HepG2 (cell line): ENCODE measurements at regions not wholly inside any gene's neighbourhood (a gene's known extent, or its start where the extent isn't known, plus 50 kb on each side); places are given as distances from the start of the nearest gene placed in this dataset.

Source experiments
- ATAC-seq: fragments of 200-7000 bp; cut with Tn5 transposase; 3 replicates; pipeline ENCODE4 v1.9.1; 2020; ENCODE audit warnings: mild to moderate bottlenecking, moderate library complexity
- BruUV-seq: library from RNA; stranded (reverse); fragments of 400-500 nt; replicated peaks from 2 replicates; lab custom pipeline; 2021; lab: Mats Ljungman, UMichigan
- CTCF ChIA-PET: fragments of 300-600 bp; formaldehyde crosslinking; extraction: SDS; loops from one replicate; lab custom pipeline; 2021; ENCODE audit warnings: low total read pairs, inconsistent platforms, low intra/inter-chr PET ratio; lab: Yijun Ruan, JAX
- POLR2A ChIA-PET: fragments of 350-600 bp; sonication (Branson Sonifier 250); formaldehyde crosslinking; loops from one replicate; lab custom pipeline; 2020; ENCODE audit warnings: antibody characterized with exemption, inconsistent platforms; lab: Yijun Ruan, JAX
- DNase-seq: peaks from one replicate; pipeline ENCODE4 v3.0.0-alpha.2; 2015; ENCODE audit warnings: low spot score
- FAIRE-seq: peaks from 3 replicates; lab custom pipeline; 2011; peaks lifted over from hg19 to GRCh38; lab: Jason Lieb, UNC
- H2AFZ ChIP-seq: one replicate; pipeline ENCODE4 v1.6.1; 2011; ENCODE audit warnings: low read length, inconsistent platforms
- H3K27ac ChIP-seq: fragments of 300-600 bp; 3 replicates; pipeline ENCODE4 v1.8.0; 2011; ENCODE audit warnings: mixed run types, mild to moderate bottlenecking, mixed read lengths, low read length, inconsistent platforms; ENCODE audit not compliant: insufficient read depth; ENCODE audit errors: extremely low read length
- H3K27me3 ChIP-seq, 2 experiments: fragments of 200-600 bp in 1 of 2; 2 replicates in 1 of 2; 3 replicates in 1 of 2; pipeline versions ENCODE4 v1.6.0 to v1.8.0; 2011; ENCODE audit warnings: low read length in 2 of 2, mild to moderate bottlenecking in 2 of 2, moderate library complexity in 2 of 2, inconsistent platforms in 1 of 2; ENCODE audit not compliant: insufficient read depth in 2 of 2, control insufficient read depth in 1 of 2
- H3K36me3 ChIP-seq, 2 experiments: fragments of 200-600 bp in 1 of 2; replicated peaks in 1 of 2; 2 replicates in 1 of 2; 3 replicates in 1 of 2; pipeline versions ENCODE4 v1.5.1 to v1.8.0; 2011; ENCODE audit warnings: low read length in 2 of 2, inconsistent platforms in 1 of 2; ENCODE audit not compliant: insufficient read depth in 2 of 2, control insufficient read depth in 1 of 2
- H3K4me1 ChIP-seq: 2 replicates; pipeline ENCODE4 v1.5.1; 2012; ENCODE audit warnings: low read length, inconsistent platforms; ENCODE audit not compliant: insufficient read depth
- H3K4me2 ChIP-seq: 2 replicates; pipeline ENCODE4 v1.6.0; 2011; ENCODE audit warnings: low read depth, low read length, inconsistent platforms
- H3K4me3 ChIP-seq, 3 experiments: fragments of 200-600 bp in 1 of 3; sonication (generic), shearing (Covaris generic) in 1 of 3; replicated peaks in 1 of 3; 2 replicates each; pipeline ENCODE4 v1.5.1; 2011 to 2016; ENCODE audit warnings: low read length in 3 of 3, inconsistent platforms in 2 of 3, low read depth in 2 of 3, mild to moderate bottlenecking in 2 of 3, control low read depth in 1 of 3, mixed read lengths in 1 of 3; ENCODE audit not compliant: insufficient read depth in 1 of 3
- H3K79me2 ChIP-seq: one replicate; pipeline ENCODE4 v1.6.1; 2011; ENCODE audit warnings: low read length, inconsistent platforms; ENCODE audit not compliant: insufficient read depth
- H3K9ac ChIP-seq: 2 replicates; pipeline ENCODE4 v1.6.0; 2011; ENCODE audit warnings: mild to moderate bottlenecking, low read depth, low read length, inconsistent platforms; ENCODE audit not compliant: insufficient read depth
- H3K9me3 ChIP-seq: 2 replicates; pipeline ENCODE4 v1.5.1; 2012; ENCODE audit warnings: mild to moderate bottlenecking, low read length
- H4K20me1 ChIP-seq: 2 replicates; pipeline ENCODE4 v1.6.0; 2011; ENCODE audit warnings: inconsistent platforms, mild to moderate bottlenecking, low read length, moderate library complexity; ENCODE audit not compliant: insufficient read depth
- ELF4 ChIP-seq: sonication (generic); formaldehyde crosslinking; IDR thresholded peaks from 2 replicates; pipeline ENCODE4 v1.5.0; 2020; ENCODE audit warnings: missing genetic modification reagents, mild to moderate bottlenecking, moderate library complexity, borderline replicate concordance
- IRF2 ChIP-seq: IDR thresholded peaks from 2 replicates; pipeline ENCODE4 v1.6.1; 2018; ENCODE audit warnings: missing genetic modification reagents, missing compliant biosample characterization
- KLF13 ChIP-seq: sonication (generic); formaldehyde crosslinking; IDR thresholded peaks from 2 replicates; pipeline ENCODE4 v1.4.0; 2020; ENCODE audit warnings: mild to moderate bottlenecking, missing genetic modification reagents
- SMAD1 ChIP-seq: sonication (generic); formaldehyde crosslinking; IDR thresholded peaks from 2 replicates; pipeline ENCODE4 v1.4.0; 2020; ENCODE audit warnings: missing genetic modification reagents, low read depth, mild to moderate bottlenecking, borderline replicate concordance
- ZNF335 ChIP-seq: sonication (generic); formaldehyde crosslinking; IDR thresholded peaks from 2 replicates; pipeline ENCODE4 v1.4.0; 2020; ENCODE audit warnings: missing genetic modification reagents
- ZNF558 ChIP-seq: sonication (generic); formaldehyde crosslinking; IDR thresholded peaks from 2 replicates; pipeline ENCODE4 v1.9.0; 2022; ENCODE audit warnings: mild to moderate bottlenecking, missing genetic modification reagents, borderline replicate concordance
- ZNF766 ChIP-seq: sonication (generic); formaldehyde crosslinking; IDR thresholded peaks from 2 replicates; pipeline ENCODE4 v1.5.0; 2020; ENCODE audit warnings: missing genetic modification reagents, borderline replicate concordance
- ZNF776 ChIP-seq: sonication (generic); formaldehyde crosslinking; IDR thresholded peaks from 2 replicates; pipeline ENCODE4 v1.4.0; 2020; ENCODE audit warnings: mild to moderate bottlenecking, missing genetic modification reagents
- WGBS: methylation state at CpG from one replicate; pipeline ENCODE4 v1.1.6; 2017; ENCODE audit warnings: low lambda C conversion rate; 5-methylcytosine and 5-hydroxymethylcytosine counted together
- in situ Hi-C: cut with HindIII; loops from 2 replicates; pipeline ENCODE4 v1.10.0; 2017; ENCODE audit warnings: low pct_unique_long_range_greater_than_20kb; ENCODE audit not compliant: extremely low pct_ligation_motif_present
- intact Hi-C: fragments of 100-400 bp; cut with micrococcal nuclease; formaldehyde crosslinking; loops from one replicate; pipeline ENCODE4 v1.10.0; 2022; ENCODE audit not compliant: unreplicated experiment
- TF ChIP-seq, protein P1 (sequence below): IDR thresholded peaks from 2 replicates; pipeline ENCODE4 v1.6.1; 2016

DNA sequence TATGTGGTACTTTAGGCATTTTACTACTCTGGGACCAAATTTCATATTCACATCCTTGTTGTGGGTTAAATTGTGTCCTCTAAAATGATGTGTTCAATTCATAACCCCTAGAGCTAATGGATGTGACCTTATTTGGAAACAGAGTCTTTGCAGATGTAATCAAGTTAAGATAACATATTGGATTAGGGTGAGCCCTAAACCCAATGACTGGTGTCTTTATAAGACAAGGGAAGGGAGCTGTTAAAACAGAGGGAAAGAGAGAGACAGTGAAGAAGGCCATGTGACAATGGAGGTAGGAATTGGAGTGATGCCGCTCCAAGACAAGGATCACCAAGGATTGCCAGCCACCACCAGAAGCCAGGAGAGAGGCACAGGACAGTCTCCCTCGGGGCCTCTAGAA lies 220.0 kb downstream of the ADGRG6 start:
- H3K36me3 ChIP-seq: no peaks in the 10 kb centered on the region
- in situ Hi-C loops (no loop called here), intact Hi-C loops (no loop called here)
- no peak overlapping the region for H3K4me3 ChIP-seq
- FAIRE-seq: no peak
- no peaks in the 10 kb centered on the region for H4K20me1 ChIP-seq
- BruUV-seq: no TSS peak
- peaks cover 0 to 20% of the 10 kb centered on the region in 2 experiments; a peak in 1 of 5 replicates for H3K27me3 ChIP-seq
- WGBS: 33% methylated on average over 2 of the region's 2 CpGs
- TF ChIP-seq ZNF558 (CRISPR knock-in tag): no peak
- no peak for TF ChIP-seq IRF2 (CRISPR knock-in tag)
- TF ChIP-seq ZNF766: no peak
- TF ChIP-seq KLF13 (CRISPR knock-in tag): no peak
- TF ChIP-seq ZNF335 (CRISPR knock-in tag): no peak
- TF ChIP-seq ZNF776 (CRISPR knock-in tag): no peak
- no peak for TF ChIP-seq ELF4 (CRISPR knock-in tag)
- no peak for TF ChIP-seq SMAD1
- TF ChIP-seq, protein P1, sequence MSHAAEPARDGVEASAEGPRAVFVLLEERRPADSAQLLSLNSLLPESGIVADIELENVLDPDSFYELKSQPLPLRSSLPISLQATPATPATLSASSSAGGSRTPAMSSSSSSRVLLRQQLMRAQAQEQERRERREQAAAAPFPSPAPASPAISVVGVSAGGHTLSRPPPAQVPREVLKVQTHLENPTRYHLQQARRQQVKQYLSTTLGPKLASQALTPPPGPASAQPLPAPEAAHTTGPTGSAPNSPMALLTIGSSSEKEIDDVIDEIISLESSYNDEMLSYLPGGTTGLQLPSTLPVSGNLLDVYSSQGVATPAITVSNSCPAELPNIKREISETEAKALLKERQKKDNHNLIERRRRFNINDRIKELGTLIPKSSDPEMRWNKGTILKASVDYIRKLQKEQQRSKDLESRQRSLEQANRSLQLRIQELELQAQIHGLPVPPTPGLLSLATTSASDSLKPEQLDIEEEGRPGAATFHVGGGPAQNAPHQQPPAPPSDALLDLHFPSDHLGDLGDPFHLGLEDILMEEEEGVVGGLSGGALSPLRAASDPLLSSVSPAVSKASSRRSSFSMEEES (CRISPR knock-in tag): no peak
- H3K4me2 ChIP-seq: no peak overlapping the region
- ChIA-PET CTCF (no interaction called here), POLR2A (no interaction called here)
- no peak for ATAC-seq
- H2AFZ ChIP-seq: no peak overlapping the region
- DNase-seq: no peak
- no peak overlapping the region for H3K27ac ChIP-seq
- no peak overlapping the region for H3K9ac ChIP-seq
- no peaks in the 10 kb centered on the region for H3K4me1 ChIP-seq
- no peaks in the 10 kb centered on the region for H3K79me2 ChIP-seq
- no peaks in the 10 kb centered on the region for H3K9me3 ChIP-seq
